GM12878 (cell line): ENCODE measurements at regions not wholly inside any gene's neighbourhood (a gene's known extent, or its start where the extent isn't known, plus 50 kb on each side); places are given as distances from the start of the nearest gene placed in this dataset.

Source experiments
- ATAC-seq: fragments of 200-7000 bp; cut with Tn5 transposase; 3 replicates; pipeline ENCODE4 v1.9.1; 2020; ENCODE audit warnings: mild to moderate bottlenecking, moderate library complexity
- BruUV-seq: library from RNA; stranded (reverse); fragments of 400-500 nt; replicated peaks from 2 replicates; lab custom pipeline; 2021; lab: Mats Ljungman, UMichigan
- CTCF ChIA-PET: fragments of 300-600 bp; sonication (Branson Sonifier 250); formaldehyde crosslinking; extraction: SDS; loops from one replicate; lab custom pipeline; 2021; ENCODE audit warnings: inconsistent platforms; lab: Yijun Ruan, JAX
- POLR2A ChIA-PET: fragments of 350-600 bp; formaldehyde crosslinking; extraction: SDS; loops from one replicate; lab custom pipeline; 2021; ENCODE audit warnings: inconsistent platforms; lab: Charles Lee
- RAD21 ChIA-PET: fragments of 300-600 bp; sonication (Branson Sonifier 250); formaldehyde crosslinking; loops from one replicate; lab custom pipeline; 2023; ENCODE audit warnings: antibody characterized with exemption; ENCODE audit not compliant: unreplicated experiment; lab: Charles Lee
- SMC1A ChIA-PET: fragments of 300-600 bp; sonication (Branson Sonifier 250); formaldehyde crosslinking; loops from one replicate; lab custom pipeline; 2023; ENCODE audit not compliant: unreplicated experiment, uncharacterized antibody; lab: Charles Lee
- DNase-seq: peaks from one replicate; pipeline ENCODE4 v3.0.0-alpha.2; 2011; ENCODE audit warnings: low read depth, low spot score
- FAIRE-seq: peaks from 3 replicates; lab custom pipeline; 2011; peaks lifted over from hg19 to GRCh38; lab: Jason Lieb, UNC
- H2AFZ ChIP-seq: 2 replicates; pipeline ENCODE4 v1.6.0; 2011; ENCODE audit warnings: low read depth, low read length, control low read depth; ENCODE audit not compliant: control insufficient read depth
- H3K27ac ChIP-seq: 2 replicates; pipeline ENCODE4 v1.5.1; 2011; ENCODE audit warnings: control low read depth; ENCODE audit not compliant: control insufficient read depth, insufficient read depth
- H3K27me3 ChIP-seq, 2 experiments: replicated peaks in 1 of 2; 2 replicates each; pipeline versions ENCODE4 v1.6.0 to v1.6.1; 2011; ENCODE audit warnings: low read length in 1 of 2; ENCODE audit not compliant: control insufficient read depth in 2 of 2, insufficient read depth in 2 of 2
- H3K36me3 ChIP-seq, 2 experiments: 2 replicates each; pipeline ENCODE4 v1.5.1; 2011; ENCODE audit warnings: low read length in 1 of 2; ENCODE audit not compliant: control insufficient read depth in 2 of 2, insufficient read depth in 2 of 2
- H3K4me1 ChIP-seq: 2 replicates; pipeline ENCODE4 v1.6.1; 2011; ENCODE audit warnings: mild to moderate bottlenecking, low read length, moderate library complexity, mixed read lengths; ENCODE audit not compliant: control insufficient read depth, insufficient read depth
- H3K4me2 ChIP-seq: 2 replicates; pipeline ENCODE4 v1.6.0; 2011; ENCODE audit warnings: control low read depth; ENCODE audit not compliant: control insufficient read depth, insufficient read depth
- H3K4me3 ChIP-seq: fragments of 200-600 bp; sonication (generic); 2 replicates; pipeline ENCODE4 v1.5.1; 2016
- H3K79me2 ChIP-seq: 2 replicates; pipeline ENCODE4 v1.6.0; 2011; ENCODE audit warnings: low read length; ENCODE audit not compliant: control insufficient read depth, insufficient read depth
- H3K9ac ChIP-seq: 2 replicates; pipeline ENCODE4 v1.8.0; 2011; ENCODE audit warnings: low read length, control low read depth, mixed read lengths; ENCODE audit not compliant: control insufficient read depth, insufficient read depth
- H3K9me3 ChIP-seq: replicated peaks from 3 replicates; pipeline ENCODE4 v1.5.1; 2011; ENCODE audit warnings: mild to moderate bottlenecking, low read length; ENCODE audit not compliant: control insufficient read depth, insufficient read depth
- H4K20me1 ChIP-seq: 2 replicates; pipeline ENCODE4 v1.6.0; 2011; ENCODE audit not compliant: control insufficient read depth, insufficient read depth
- CEBPZ ChIP-seq: fragments of 150-350 bp; IDR thresholded peaks from 2 replicates; pipeline ENCODE4 v1.6.1; 2016; ENCODE audit warnings: low read depth, low read length
- EP300 ChIP-seq, 2 experiments: fragments of 150-350 bp in 1 of 2; IDR thresholded peaks; 2 replicates each; pipeline ENCODE4 v1.6.1; 2011 to 2012; ENCODE audit warnings: low read depth in 2 of 2, low read length in 2 of 2, borderline replicate concordance in 1 of 2, improper control_type of control experiment in 1 of 2, inconsistent platforms in 1 of 2; ENCODE audit not compliant: control insufficient read depth in 1 of 2
- ETV6 ChIP-seq, 2 experiments: fragments of 450-650 bp in 1 of 2; IDR thresholded peaks in 1 of 2; conservative IDR thresholded peaks in 1 of 2; 2 replicates each; pipeline ENCODE4 v1.6.1; 2014; ENCODE audit warnings: antibody characterized with exemption in 1 of 2, borderline replicate concordance in 1 of 2, low read depth in 1 of 2, mild to moderate bottlenecking in 1 of 2, moderate library complexity in 1 of 2
- EZH2 ChIP-seq: IDR thresholded peaks from 2 replicates; pipeline ENCODE4 v1.6.1; 2012; ENCODE audit warnings: low read depth, mild to moderate bottlenecking, control low read depth, inconsistent platforms, low read length, borderline replicate concordance; ENCODE audit not compliant: control insufficient read depth
- HDGF ChIP-seq: fragments of 450-650 bp; IDR thresholded peaks from 2 replicates; pipeline ENCODE4 v1.6.1; 2016; ENCODE audit warnings: antibody characterized with exemption
- LARP7 ChIP-seq: fragments of 450-650 bp; IDR thresholded peaks from 2 replicates; pipeline ENCODE4 v1.6.1; 2017; ENCODE audit warnings: mild to moderate bottlenecking
- MYC ChIP-seq: IDR thresholded peaks from 2 replicates; pipeline ENCODE4 v1.6.1; 2011; ENCODE audit warnings: mild to moderate bottlenecking, low read length, moderate library complexity, inconsistent platforms; ENCODE audit not compliant: insufficient read depth, insufficient replicate concordance, insufficient read length, severe bottlenecking
- RELB ChIP-seq: fragments of 450-650 bp; IDR thresholded peaks from 2 replicates; pipeline ENCODE4 v1.6.1; 2017; ENCODE audit warnings: low read depth, mild to moderate bottlenecking, moderate library complexity
- SKIL ChIP-seq: fragments of 450-650 bp; IDR thresholded peaks from 2 replicates; pipeline ENCODE4 v1.6.1; 2017; ENCODE audit warnings: mild to moderate bottlenecking, low read depth, inconsistent platforms; ENCODE audit not compliant: poor library complexity, severe bottlenecking
- ZBTB33 ChIP-seq: fragments of 450-650 bp; IDR thresholded peaks from 2 replicates; pipeline ENCODE4 v1.6.1; 2017; ENCODE audit warnings: mild to moderate bottlenecking
- ZSCAN29 ChIP-seq: fragments of 450-650 bp; IDR thresholded peaks from 2 replicates; pipeline ENCODE4 v1.6.1; 2017; ENCODE audit warnings: mild to moderate bottlenecking, moderate library complexity
- WGBS: methylation state at CpG from one replicate; pipeline ENCODE4 v1.1.6; 2016; ENCODE audit warnings: low lambda C conversion rate; ENCODE audit not compliant: insufficient replicate concordance, insufficient coverage; ENCODE audit errors: missing lambda C conversion rate; 5-methylcytosine and 5-hydroxymethylcytosine counted together
- in situ Hi-C: fragments of 300-500 bp; cut with MboI; formaldehyde crosslinking; loops from 9 replicates; pipeline ENCODE4 v1.14.3; 2018; ENCODE audit warnings: mixed read lengths
- intact Hi-C: fragments of 100-400 bp; cut with micrococcal nuclease; formaldehyde crosslinking; loops from one replicate; pipeline ENCODE4 v1.14.2; 2022; ENCODE audit not compliant: unreplicated experiment

- TF ChIP-seq RELB (no peak), EZH2 (no peak), LARP7 (no peak), CEBPZ (no peak)
- TF ChIP-seq, all 136 proteins: peak for 0
Observed at GRCh38 chr17:14622615-14623101, 321.8 kb downstream of the HS3ST3B1 start (continued).

- BruUV-seq: no TSS peak
- ATAC-seq (no peak), FAIRE-seq (no peak), DNase-seq (no peak)
- Histone ChIP-seq H2AFZ (no peak overlapping the region), H3K79me2 (no peaks in the 10 kb centered on the region), H3K27ac (no peak overlapping the region), H4K20me1 (no peaks in the 10 kb centered on the region), H3K27me3 (no peaks in the 10 kb centered on the region), H3K9ac (no peak overlapping the region), H3K4me1 (no peaks in the 10 kb centered on the region), H3K4me2 (no peak overlapping the region), H3K4me3 (no peak overlapping the region), H3K36me3 (no peaks in the 10 kb centered on the region), H3K9me3 (no peaks in the 10 kb centered on the region)
- ChIA-PET CTCF (no interaction called here), SMC1A (interaction anchor here (0.6 kb wide), 1 partner anchor 1857 kb away, joined by 3 read pairs; no protein-coding TSS in a partner anchor), RAD21 (no interaction called here), POLR2A (no interaction called here)
- 53% methylated on average over 13 of the region's 13 CpGs for WGBS
- intact Hi-C loops: no loop called here
- in situ Hi-C loops: loop anchor here (10.0 kb wide), 1 partner anchor 63 kb away; no protein-coding TSS in a partner anchor
- no peak for TF ChIP-seq MYC
- TF ChIP-seq ZBTB33: no peak
- no peak for TF ChIP-seq HDGF
- no peak for TF ChIP-seq SKIL
- TF ChIP-seq ZSCAN29: no peak
- TF ChIP-seq EP300 (IDR thresholded peaks at IDR 0.05; ENCODE audit: borderline replicate concordance in 1 of 2, control insufficient read depth in 1 of 2, low read depth in 2 of 2, low read length in 2 of 2): no peak
- no peak for TF ChIP-seq ETV6 (conservative IDR thresholded peaks at IDR 0.05 in 1 of 2, IDR thresholded peaks at IDR 0.05 in 1 of 2; ENCODE audit: borderline replicate concordance in 1 of 2, low read depth in 1 of 2)
Observed at GRCh38 chr17:14621826-14622614, 321.1 kb downstream of the HS3ST3B1 start.
